ENCODE measurements at regions not wholly inside any gene's neighbourhood (a gene's known extent, or its start where the extent isn't known, plus 50 kb on each side); places are given as distances from the start of the nearest gene placed in this dataset.

- TF ChIP-seq GATA2 (IDR thresholded peaks at IDR 0.05; ENCODE audit: low read depth, low read length) (no peak), GATA3 (IDR thresholded peaks at IDR 0.05; ENCODE audit: low read depth, low read length) (no peak)
Measured at GRCh38 chr18:71011389-71011788, 722.5 kb downstream of the SOCS6 start.

- TF ChIP-seq GATA2 (IDR thresholded peaks at IDR 0.05; ENCODE audit: low read depth, low read length) (no peak), GATA3 (IDR thresholded peaks at IDR 0.05; ENCODE audit: low read depth, low read length) (no peak)
Measured at GRCh38 chr18:71008257-71008656, 719.4 kb downstream of the SOCS6 start.

GRCh38 chr18:71001597-71001996 is 712.8 kb downstream of the SOCS6 start:
- TF ChIP-seq GATA3 (IDR thresholded peaks at IDR 0.05; ENCODE audit: low read depth, low read length) (no peak), GATA2 (IDR thresholded peaks at IDR 0.05; ENCODE audit: low read depth, low read length) (no peak)

- TF ChIP-seq GATA2 (IDR thresholded peaks at IDR 0.05; ENCODE audit: low read depth, low read length) (no peak), GATA3 (IDR thresholded peaks at IDR 0.05; ENCODE audit: low read depth, low read length) (no peak)
Measured at GRCh38 chr18:70998490-70998889, 709.6 kb downstream of the SOCS6 start.

- TF ChIP-seq GATA3 (IDR thresholded peaks at IDR 0.05; ENCODE audit: low read depth, low read length) (no peak), GATA2 (IDR thresholded peaks at IDR 0.05; ENCODE audit: low read depth, low read length) (no peak)
Measured at GRCh38 chr18:70994116-70994515, 705.3 kb downstream of the SOCS6 start.

- TF ChIP-seq GATA2 (IDR thresholded peaks at IDR 0.05; ENCODE audit: low read depth, low read length), result no peak
- peak; percentile 42; the same call in 1 of the 2 replicates for TF ChIP-seq GATA3 (IDR thresholded peaks at IDR 0.05; ENCODE audit: low read depth, low read length)
Measured at GRCh38 chr18:70991577-70991976, 702.7 kb downstream of the SOCS6 start.

- TF ChIP-seq GATA3 (IDR thresholded peaks at IDR 0.05; ENCODE audit: low read depth, low read length), result no peak
- no peak for TF ChIP-seq GATA2 (IDR thresholded peaks at IDR 0.05; ENCODE audit: low read depth, low read length)
Measured at GRCh38 chr18:70985948-70986347, 697.1 kb downstream of the SOCS6 start.

- peak; percentile 63 for TF ChIP-seq GATA3 (IDR thresholded peaks at IDR 0.05; ENCODE audit: low read depth, low read length)
- TF ChIP-seq GATA2 (IDR thresholded peaks at IDR 0.05; ENCODE audit: low read depth, low read length), result 0 out of 2 replicates have a peak, but pooled peaks have one; percentile 23
Measured at GRCh38 chr18:70982292-70982691, 693.4 kb downstream of the SOCS6 start.

GRCh38 chr18:70981400-70982140 is 692.7 kb downstream of the SOCS6 start:
- TF ChIP-seq GATA3 (IDR thresholded peaks at IDR 0.05; ENCODE audit: low read depth, low read length), result peak; percentile 96
- peak; percentile 95 for TF ChIP-seq GATA2 (IDR thresholded peaks at IDR 0.05; ENCODE audit: low read depth, low read length)

- TF ChIP-seq GATA3 (IDR thresholded peaks at IDR 0.05; ENCODE audit: low read depth, low read length) (no peak), GATA2 (IDR thresholded peaks at IDR 0.05; ENCODE audit: low read depth, low read length) (no peak)
Measured at GRCh38 chr18:70973626-70974025, 684.8 kb downstream of the SOCS6 start.

GRCh38 chr18:70966419-70966818 is 677.6 kb downstream of the SOCS6 start:
- TF ChIP-seq GATA3 (IDR thresholded peaks at IDR 0.05; ENCODE audit: low read depth, low read length) (no peak), GATA2 (IDR thresholded peaks at IDR 0.05; ENCODE audit: low read depth, low read length) (no peak)

- TF ChIP-seq GATA2 (IDR thresholded peaks at IDR 0.05; ENCODE audit: low read depth, low read length) (no peak), GATA3 (IDR thresholded peaks at IDR 0.05; ENCODE audit: low read depth, low read length) (no peak)
Measured at GRCh38 chr18:70961939-70962338, 673.1 kb downstream of the SOCS6 start.

- no peak for TF ChIP-seq GATA3 (IDR thresholded peaks at IDR 0.05; ENCODE audit: low read depth, low read length)
- TF ChIP-seq GATA2 (IDR thresholded peaks at IDR 0.05; ENCODE audit: low read depth, low read length), result no peak
Measured at GRCh38 chr18:70956554-70956953, 667.7 kb downstream of the SOCS6 start.

- TF ChIP-seq GATA3 (IDR thresholded peaks at IDR 0.05; ENCODE audit: low read depth, low read length) (no peak), GATA2 (IDR thresholded peaks at IDR 0.05; ENCODE audit: low read depth, low read length) (no peak)
Measured at GRCh38 chr18:70936160-70936559, 647.3 kb downstream of the SOCS6 start.
